Putamen (tissue), 1 donor: ENCODE measurements at regions not wholly inside any gene's neighbourhood (a gene's known extent, or its start where the extent isn't known, plus 50 kb on each side); places are given as distances from the start of the nearest gene placed in this dataset.

ENCODE experiments used
- DNase-seq: peaks from one replicate; pipeline ENCODE4 v3.0.0-alpha.2; 2016; ENCODE audit warnings: low spot score

DNA sequence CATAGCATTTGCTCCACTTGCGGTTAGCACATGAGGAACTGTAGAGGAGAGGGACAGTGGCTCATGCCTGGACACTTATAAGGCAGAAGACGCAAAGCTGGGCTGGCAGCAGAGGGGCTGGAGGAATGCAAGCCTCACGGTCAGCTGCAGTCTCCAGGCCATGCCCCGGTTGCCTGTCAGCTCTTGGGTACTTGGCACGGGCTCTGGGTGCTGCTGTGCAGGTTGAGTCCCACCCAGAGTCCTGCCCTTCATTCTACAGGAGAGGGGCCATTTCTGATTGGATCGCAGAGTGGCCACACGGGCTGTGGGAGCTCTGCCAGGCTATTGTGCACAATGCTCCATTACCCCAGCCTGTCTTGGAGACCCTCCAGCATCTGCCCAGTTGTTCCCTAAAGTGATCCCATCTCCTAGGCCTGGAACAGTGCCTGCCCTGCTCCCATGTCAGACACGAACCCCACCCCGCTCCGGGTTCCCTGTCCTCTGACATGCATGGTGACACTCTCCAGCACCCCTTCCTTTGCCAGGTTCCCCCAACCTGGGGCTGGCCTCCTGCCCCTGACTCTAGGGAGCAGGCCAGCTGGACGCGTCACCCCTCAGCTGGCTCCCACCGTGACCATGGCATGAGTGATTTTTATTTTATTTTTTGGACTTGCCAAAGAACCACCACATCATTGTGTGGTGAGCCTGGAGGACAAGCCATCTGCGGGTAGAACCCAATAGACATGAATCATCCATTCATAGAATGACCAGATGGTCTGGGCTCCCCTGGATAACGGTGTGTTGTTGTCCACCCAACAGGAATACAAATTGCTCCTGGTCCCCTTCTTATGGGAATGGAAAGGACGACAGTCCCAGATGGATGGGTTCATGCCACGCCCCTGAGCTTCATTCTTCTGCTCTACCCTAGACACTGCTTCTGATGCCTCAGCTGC, 51.0 kb upstream of the KLF13 start:
- no peak for DNase-seq

DNA sequence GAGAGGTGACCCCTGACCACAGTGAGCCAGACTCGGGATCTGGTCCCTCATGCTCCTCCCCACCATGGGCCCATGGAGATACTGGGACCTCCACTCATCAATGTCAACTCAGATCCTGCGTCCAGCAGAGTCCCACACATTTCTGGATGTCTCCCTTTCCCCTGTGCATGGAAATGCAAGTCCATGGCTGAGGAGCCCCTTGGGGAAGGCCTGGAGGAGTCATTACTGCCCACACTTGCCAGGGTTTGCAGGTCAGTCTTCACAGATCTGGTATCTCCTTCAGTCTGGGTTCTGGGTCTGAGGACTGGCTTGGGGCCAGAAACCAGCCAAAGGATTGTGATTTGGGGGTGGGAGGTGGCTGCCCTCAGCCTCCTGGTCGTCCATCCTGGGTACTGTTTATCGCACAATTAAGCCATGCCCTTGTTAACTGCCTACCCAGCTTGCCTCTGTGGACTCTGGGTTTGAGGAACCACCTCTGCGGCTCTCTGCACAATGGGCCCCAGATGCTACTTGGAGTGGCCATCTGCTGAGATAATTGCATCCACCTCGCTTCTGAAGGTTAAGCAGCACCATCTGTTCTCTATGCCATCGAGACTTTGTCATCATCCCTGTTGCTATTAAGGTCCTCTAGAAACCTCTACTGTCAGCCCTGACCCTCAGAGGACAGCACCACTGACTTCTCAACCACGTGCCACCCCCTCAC, 49.9 kb upstream of the KLF13 start:
- DNase-seq = no peak
